C4-2B (cell line): ENCODE measurements at regions not wholly inside any gene's neighbourhood (a gene's known extent, or its start where the extent isn't known, plus 50 kb on each side); places are given as distances from the start of the nearest gene placed in this dataset.

Source experiments
- ZFX ChIP-seq: fragments of 450-650 bp; IDR thresholded peaks from 2 replicates; pipeline ENCODE4 v1.6.1; 2017
- TF ChIP-seq, protein P1 (sequence below): fragments of 450-650 bp; conservative IDR thresholded peaks from 2 replicates; pipeline ENCODE4 v1.5.1; 2017; ENCODE audit warnings: mild to moderate bottlenecking

DNA sequence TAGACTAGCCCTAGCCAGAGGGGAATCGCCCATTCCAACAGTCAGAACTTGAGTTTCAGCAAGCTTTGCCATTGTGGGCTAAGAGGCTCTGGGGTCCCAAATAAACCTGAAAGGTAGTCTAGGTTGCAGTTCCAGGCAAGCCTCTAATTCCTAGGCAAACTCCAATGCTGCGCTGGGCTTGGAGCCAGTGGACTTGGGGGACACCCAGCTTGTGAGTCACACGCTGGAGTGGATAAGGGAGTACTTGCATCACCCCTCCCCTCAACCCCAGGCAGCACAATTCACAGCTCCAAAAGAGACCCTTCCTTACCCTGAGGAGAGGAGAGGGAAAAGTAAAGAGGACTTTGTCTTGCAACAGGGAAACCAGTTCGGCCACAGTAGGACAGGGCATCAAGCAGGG is 105.2 kb upstream of the DPPA4 start:
- TF ChIP-seq, protein P1, sequence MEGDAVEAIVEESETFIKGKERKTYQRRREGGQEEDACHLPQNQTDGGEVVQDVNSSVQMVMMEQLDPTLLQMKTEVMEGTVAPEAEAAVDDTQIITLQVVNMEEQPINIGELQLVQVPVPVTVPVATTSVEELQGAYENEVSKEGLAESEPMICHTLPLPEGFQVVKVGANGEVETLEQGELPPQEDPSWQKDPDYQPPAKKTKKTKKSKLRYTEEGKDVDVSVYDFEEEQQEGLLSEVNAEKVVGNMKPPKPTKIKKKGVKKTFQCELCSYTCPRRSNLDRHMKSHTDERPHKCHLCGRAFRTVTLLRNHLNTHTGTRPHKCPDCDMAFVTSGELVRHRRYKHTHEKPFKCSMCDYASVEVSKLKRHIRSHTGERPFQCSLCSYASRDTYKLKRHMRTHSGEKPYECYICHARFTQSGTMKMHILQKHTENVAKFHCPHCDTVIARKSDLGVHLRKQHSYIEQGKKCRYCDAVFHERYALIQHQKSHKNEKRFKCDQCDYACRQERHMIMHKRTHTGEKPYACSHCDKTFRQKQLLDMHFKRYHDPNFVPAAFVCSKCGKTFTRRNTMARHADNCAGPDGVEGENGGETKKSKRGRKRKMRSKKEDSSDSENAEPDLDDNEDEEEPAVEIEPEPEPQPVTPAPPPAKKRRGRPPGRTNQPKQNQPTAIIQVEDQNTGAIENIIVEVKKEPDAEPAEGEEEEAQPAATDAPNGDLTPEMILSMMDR = no peak
- no peak for TF ChIP-seq ZFX
